GM23338 (cell line): ENCODE measurements at regions not wholly inside any gene's neighbourhood (a gene's known extent, or its start where the extent isn't known, plus 50 kb on each side); places are given as distances from the start of the nearest gene placed in this dataset.

Experiments
- ATAC-seq: fragments of 200-7000 bp; cut with Tn5 transposase; 3 replicates; pipeline ENCODE4 v1.9.1; 2020
- DNase-seq: peaks from one replicate; pipeline ENCODE4 v3.0.0-alpha.2; 2015; ENCODE audit warnings: low spot score
- H2AFZ ChIP-seq: fragments of 200-600 bp; sonication (generic); 2 replicates; pipeline ENCODE4 v1.8.0; 2016; ENCODE audit warnings: antibody characterized with exemption, mild to moderate bottlenecking, moderate library complexity
- H3F3A ChIP-seq: fragments of 200-600 bp; sonication (generic); replicated peaks from 2 replicates; pipeline ENCODE4 v1.8.0; 2017; ENCODE audit warnings: antibody characterized with exemption, mixed run types, low read depth
- H3K27ac ChIP-seq: fragments of 200-600 bp; sonication (generic); 2 replicates; pipeline ENCODE4 v1.6.1; 2016; ENCODE audit warnings: low read depth
- H3K27me3 ChIP-seq: fragments of 200-600 bp; sonication (generic); 2 replicates; pipeline ENCODE4 v1.8.0; 2016; ENCODE audit warnings: mild to moderate bottlenecking, mixed run types, moderate library complexity; ENCODE audit not compliant: insufficient read depth
- H3K36me3 ChIP-seq: fragments of 200-600 bp; sonication (generic); 2 replicates; pipeline ENCODE4 v1.8.0; 2016; ENCODE audit warnings: mild to moderate bottlenecking; ENCODE audit not compliant: insufficient read depth
- H3K4me1 ChIP-seq: fragments of 200-600 bp; sonication (generic); 2 replicates; pipeline ENCODE4 v1.8.0; 2016; ENCODE audit warnings: mild to moderate bottlenecking, moderate library complexity; ENCODE audit not compliant: insufficient read depth
- H3K4me2 ChIP-seq: fragments of 200-600 bp; sonication (generic); 2 replicates; pipeline ENCODE4 v1.7.1; 2017; ENCODE audit warnings: mixed run types
- H3K4me3 ChIP-seq: fragments of 200-600 bp; sonication (generic); 2 replicates; pipeline ENCODE4 v1.6.1; 2016; ENCODE audit warnings: mixed run types
- H3K79me2 ChIP-seq: fragments of 200-600 bp; sonication (generic); replicated peaks from 2 replicates; pipeline ENCODE4 v1.8.0; 2017; ENCODE audit warnings: mild to moderate bottlenecking; ENCODE audit not compliant: insufficient read depth
- H3K9me2 ChIP-seq: fragments of 200-600 bp; sonication (generic); 2 replicates; pipeline ENCODE4 v1.8.0; 2017; ENCODE audit not compliant: insufficient read depth
- H4K20me1 ChIP-seq: fragments of 200-600 bp; sonication (generic); replicated peaks from 2 replicates; pipeline ENCODE4 v1.8.0; 2017; ENCODE audit warnings: mild to moderate bottlenecking; ENCODE audit not compliant: insufficient read depth
- H3K27ac Mint-ChIP-seq: 2 replicates; pipeline ENCODE4 v1.8.0; 2020; ENCODE audit warnings: inconsistent platforms, mild to moderate bottlenecking, moderate library complexity, mixed read lengths
- H3K27me3 Mint-ChIP-seq: 3 replicates; pipeline ENCODE4 v1.8.0; 2022; ENCODE audit warnings: low read depth, mild to moderate bottlenecking, moderate library complexity, mixed read lengths, inconsistent platforms; ENCODE audit not compliant: insufficient read depth, poor library complexity
- H3K36me3 Mint-ChIP-seq: 3 replicates; pipeline ENCODE4 v1.8.0; 2021; ENCODE audit warnings: low read depth, mild to moderate bottlenecking, inconsistent platforms, moderate library complexity, mixed read lengths
- H3K4me1 Mint-ChIP-seq: 3 replicates; pipeline ENCODE4 v1.8.0; 2020; ENCODE audit warnings: mild to moderate bottlenecking, inconsistent platforms, mixed read lengths
- H3K4me3 Mint-ChIP-seq: 3 replicates; pipeline ENCODE4 v1.8.0; 2021; ENCODE audit warnings: moderate library complexity, mild to moderate bottlenecking, inconsistent platforms, mixed read lengths
- H3K9me3 Mint-ChIP-seq: 3 replicates; pipeline ENCODE4 v1.8.0; 2020; ENCODE audit warnings: moderate library complexity, mild to moderate bottlenecking, inconsistent platforms, mixed read lengths
- CREB1 ChIP-seq: fragments of 250-450 bp; sonication (Bioruptor Pico); IDR thresholded peaks from 2 replicates; pipeline ENCODE4 v1.5.0; 2020; ENCODE audit warnings: low read depth, mild to moderate bottlenecking, moderate library complexity
- CTCF ChIP-seq, 2 experiments: fragments of 200-600 bp in 1 of 2; sonication (generic) in 1 of 2; conservative IDR thresholded peaks; 2 replicates each; pipeline versions ENCODE4 v1.5.1 to v1.6.1; 2016 to 2017; ENCODE audit warnings: antibody characterized with exemption in 2 of 2, low read depth in 2 of 2, mild to moderate bottlenecking in 2 of 2, moderate library complexity in 1 of 2
- ETS1 ChIP-seq: IDR thresholded peaks from 2 replicates; pipeline ENCODE4 v1.6.1; 2016; ENCODE audit warnings: antibody characterized with exemption
- EZH2phosphoT487 ChIP-seq: fragments of 200-600 bp; sonication (generic); IDR thresholded peaks from one replicate; pipeline ENCODE4 v1.8.1; 2018; ENCODE audit warnings: antibody characterized with exemption; ENCODE audit not compliant: unreplicated experiment
- JUNB ChIP-seq: IDR thresholded peaks from one replicate; pipeline ENCODE4 v1.6.1; 2016; ENCODE audit warnings: antibody characterized with exemption; ENCODE audit not compliant: unreplicated experiment
- NANOG ChIP-seq: IDR thresholded peaks from 2 replicates; pipeline ENCODE4 v1.6.1; 2016; ENCODE audit warnings: antibody characterized with exemption, borderline replicate concordance
- POLR2AphosphoS5 ChIP-seq: IDR thresholded peaks from 2 replicates; pipeline ENCODE4 v1.6.1; 2016; ENCODE audit warnings: antibody characterized with exemption, low read depth
- REST ChIP-seq: IDR thresholded peaks from one replicate; pipeline ENCODE4 v1.6.1; 2018; ENCODE audit warnings: antibody characterized with exemption; ENCODE audit not compliant: unreplicated experiment
- STAT1 ChIP-seq: IDR thresholded peaks from one replicate; pipeline ENCODE4 v1.6.1; 2016; ENCODE audit warnings: antibody characterized with exemption; ENCODE audit not compliant: unreplicated experiment
- ZNF114 ChIP-seq: fragments of 250-450 bp; sonication (Bioruptor Pico); IDR thresholded peaks from 2 replicates; pipeline ENCODE4 v1.5.0; 2020; ENCODE audit warnings: mild to moderate bottlenecking, moderate library complexity
- ZNF331 ChIP-seq: fragments of 250-450 bp; sonication (Bioruptor Pico); IDR thresholded peaks from 2 replicates; pipeline ENCODE4 v1.5.0; 2020; ENCODE audit warnings: low read depth, mild to moderate bottlenecking, moderate library complexity
- ZNF462 ChIP-seq: fragments of 250-450 bp; sonication (Bioruptor Pico); IDR thresholded peaks from 2 replicates; pipeline ENCODE4 v1.5.0; 2020; ENCODE audit warnings: mild to moderate bottlenecking, moderate library complexity

- TF ChIP-seq STAT1 (no peak), POLR2AphosphoS5 (no peak), CREB1 (no peak), REST (no peak), EZH2phosphoT487 (no peak), NANOG (no peak)
Measured at GRCh38 chr3:40768046-40768445, 243.3 kb downstream of the ZNF621 start (continued).

GRCh38 chr3:40768536-40768935, 243.8 kb downstream of the ZNF621 start:
- peaks cover 7% of the 10 kb centered on the region for H3K9me2 ChIP-seq
- DNase-seq = no peak
- Mint-ChIP-seq H3K27ac (no peak overlapping the region), H3K4me1 (no peaks in the 10 kb centered on the region), H3K27me3 (peaks cover 4% of the 10 kb centered on the region), H3K4me3 (no peak overlapping the region), H3K36me3 (no peaks in the 10 kb centered on the region), H3K9me3 (peaks cover 5% of the 10 kb centered on the region; the same call in 1 of the 3 replicates)
- H2AFZ ChIP-seq = 0 out of 2 replicates have a peak overlapping the region, but pooled peaks have one; percentile 23
- no peak overlapping the region for H3K27ac ChIP-seq
- no peaks in the 10 kb centered on the region for H3K4me1 ChIP-seq
- H3K4me3 ChIP-seq = no peak overlapping the region
- no peaks in the 10 kb centered on the region for H4K20me1 ChIP-seq
- no peaks in the 10 kb centered on the region for H3K27me3 ChIP-seq
- no peaks in the 10 kb centered on the region for H3F3A ChIP-seq
- H3K79me2 ChIP-seq = no peaks in the 10 kb centered on the region
- H3K36me3 ChIP-seq = no peaks in the 10 kb centered on the region
- no peak for ATAC-seq
- no peak overlapping the region for H3K4me2 ChIP-seq
- TF ChIP-seq EZH2phosphoT487 (no peak), ZNF331 (CRISPR knock-in tag) (no peak), ZNF114 (CRISPR knock-in tag) (no peak), ZNF462 (CRISPR knock-in tag) (no peak), POLR2AphosphoS5 (no peak), ETS1 (no peak), CTCF (conservative IDR thresholded peaks at IDR 0.05; ENCODE audit: low read depth in 2 of 2) (no peak), STAT1 (no peak), CREB1 (no peak), JUNB (no peak)
